Myocyte (in vitro differentiated cells): ENCODE measurements at regions not wholly inside any gene's neighbourhood (a gene's known extent, or its start where the extent isn't known, plus 50 kb on each side); places are given as distances from the start of the nearest gene placed in this dataset.

Experiments used
- DNase-seq: peaks from one replicate; pipeline ENCODE4 v3.0.0-alpha.2; 2012; ENCODE audit warnings: low read depth

DNA sequence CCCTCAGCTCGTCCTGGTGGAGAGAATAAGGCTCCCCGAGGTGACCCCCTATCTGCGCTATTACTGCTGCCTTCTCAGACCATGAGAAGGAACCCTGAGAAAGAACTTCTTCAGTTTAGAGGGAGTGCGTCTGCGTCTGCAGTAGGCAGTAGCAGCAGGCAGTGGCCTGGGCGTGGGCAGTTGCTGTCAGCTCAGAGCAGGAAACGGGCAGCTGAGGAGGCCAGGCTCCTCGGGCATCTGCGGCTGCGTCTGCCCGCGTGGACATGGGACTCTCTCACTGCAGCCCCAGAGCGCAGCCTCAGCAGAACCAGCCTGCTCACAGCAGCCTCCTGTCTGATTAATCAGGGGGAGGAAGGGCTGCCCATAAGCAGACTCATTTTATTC, 49.8 kb upstream of the FCN1 start:
- DNase-seq: peak; percentile 19

DNA sequence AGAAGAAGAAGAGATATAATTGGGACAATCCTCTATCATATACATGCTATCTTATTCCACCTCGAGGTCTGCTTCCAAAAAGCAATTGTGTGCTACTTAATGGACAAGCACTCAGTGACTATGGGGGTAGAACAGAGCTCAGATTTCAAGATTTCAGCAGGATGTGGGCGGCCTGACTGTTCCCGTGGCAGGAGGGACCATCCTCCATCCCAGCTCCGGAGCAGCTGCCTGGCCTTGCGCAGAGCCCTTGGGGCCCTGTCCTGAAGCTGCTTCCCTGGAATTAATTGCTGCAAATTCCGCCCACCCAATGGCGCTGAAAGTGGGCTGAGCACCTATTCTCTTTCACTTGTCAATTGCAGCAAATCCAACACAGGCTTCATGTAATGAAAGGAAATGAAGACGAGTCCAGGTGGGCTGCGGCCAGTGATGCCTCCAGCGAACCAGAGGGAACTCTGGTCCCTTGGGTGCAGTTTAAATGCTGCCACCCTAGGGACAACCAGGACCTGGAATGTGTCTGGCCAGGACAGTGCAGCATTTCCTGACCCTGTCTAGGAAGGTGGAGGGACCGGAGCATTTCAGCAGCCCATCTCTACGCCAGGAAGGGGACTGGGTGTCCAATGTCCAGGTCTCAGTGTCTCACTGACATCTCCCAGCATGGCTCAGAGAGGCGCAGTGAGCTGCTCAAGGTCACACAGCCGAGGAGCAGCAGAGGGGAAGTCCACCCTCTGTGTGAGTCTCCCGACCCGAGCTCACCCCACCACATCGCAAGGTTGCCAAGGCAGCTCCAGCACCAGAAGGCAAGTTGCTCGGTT, 50.5 kb upstream of the FCN1 start:
- peak; percentile 20 for DNase-seq

DNA sequence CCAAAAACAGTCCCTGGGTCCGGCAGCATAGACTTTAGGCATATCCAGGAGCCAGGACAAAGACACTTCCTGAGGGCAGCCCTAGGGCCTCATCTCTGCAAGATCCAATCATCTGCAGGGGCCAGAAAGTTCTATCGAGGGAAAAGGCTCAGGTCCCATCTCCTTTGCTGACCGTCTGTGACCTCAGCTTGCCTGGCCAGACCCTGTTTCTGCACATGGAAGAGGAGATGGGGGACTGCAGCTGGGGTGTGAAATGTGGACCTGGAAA, 51.0 kb upstream of the FCN1 start:
- no peak for DNase-seq

DNA sequence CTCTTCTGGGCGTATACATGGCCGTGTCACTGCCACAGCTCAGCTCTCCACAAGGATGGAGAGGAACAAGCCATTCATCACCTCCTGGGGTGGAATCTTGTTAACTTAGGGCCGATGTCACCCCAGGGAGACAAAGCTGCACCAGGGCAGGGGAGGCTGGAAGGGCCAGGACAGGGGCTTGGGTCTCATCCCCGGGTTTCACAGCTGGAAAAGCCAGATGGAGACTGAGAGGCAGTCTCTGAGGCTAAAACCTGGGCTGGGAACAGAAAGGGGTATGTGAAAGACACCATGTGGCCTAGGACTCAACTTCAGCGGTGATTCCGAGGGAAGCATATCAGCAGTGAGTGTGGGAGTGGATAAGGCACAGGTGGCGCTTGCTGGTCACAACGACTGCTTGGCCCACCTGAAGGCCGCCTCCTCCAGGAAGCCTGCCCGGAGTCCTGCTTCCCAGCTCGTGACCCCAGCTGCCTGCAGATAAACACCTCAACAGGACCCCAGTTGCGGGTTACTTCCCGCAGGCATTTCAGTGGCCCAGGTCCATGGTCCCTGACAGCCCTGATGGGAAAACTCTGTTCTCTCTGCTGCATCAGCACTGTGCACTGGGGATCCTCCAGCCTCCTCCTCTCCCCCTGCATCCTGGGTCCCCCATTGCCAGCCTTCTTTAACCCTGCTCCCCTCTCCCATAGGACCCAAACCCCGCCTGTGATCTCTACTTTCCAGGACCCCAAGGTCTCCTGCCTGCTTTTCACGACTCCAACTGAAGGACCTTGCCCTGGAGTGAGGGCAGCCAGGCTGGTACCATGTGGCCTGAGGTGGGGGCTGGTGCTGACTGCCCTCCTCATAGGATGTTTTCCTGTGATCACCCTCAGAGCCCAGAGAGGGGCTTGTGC, 51.7 kb upstream of the FCN1 start:
- DNase-seq: no peak

DNA sequence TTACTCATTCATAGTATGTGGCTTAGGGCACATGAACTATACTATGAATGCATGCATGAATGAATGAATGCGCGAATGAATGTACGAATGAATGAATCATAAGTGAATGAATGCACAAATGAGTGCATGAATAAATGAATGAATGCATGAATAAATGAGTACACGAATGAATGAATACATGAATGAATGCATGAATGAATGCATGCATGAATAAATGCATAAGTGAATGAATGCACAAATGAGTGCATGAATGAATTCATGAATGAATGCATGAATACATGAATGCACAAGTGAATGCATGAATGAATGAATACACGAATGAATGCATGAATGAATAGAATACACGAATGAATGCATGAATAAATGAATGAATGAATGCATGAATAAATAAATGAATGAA, 52.5 kb upstream of the FCN1 start:
- DNase-seq: no peak

DNA sequence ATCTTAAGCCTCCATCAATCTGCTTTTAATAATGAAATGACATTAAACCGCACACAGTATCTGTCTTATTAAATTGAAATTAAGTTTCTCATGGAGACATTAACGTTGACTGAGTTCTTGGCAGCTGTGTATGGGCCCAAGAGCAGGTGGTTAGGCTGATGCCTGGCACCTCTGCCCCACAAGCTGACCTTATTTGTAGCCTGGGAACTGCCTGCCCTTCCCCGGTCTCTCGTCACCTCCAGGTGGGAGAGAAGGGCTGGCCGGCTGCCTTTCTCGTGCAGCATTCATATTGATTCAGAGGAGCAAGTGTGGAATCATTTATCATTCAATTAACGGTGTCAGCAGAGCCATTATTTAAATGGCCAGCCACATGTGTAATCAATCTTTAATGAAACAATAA, 53.0 kb upstream of the FCN1 start:
- no peak for DNase-seq

DNA sequence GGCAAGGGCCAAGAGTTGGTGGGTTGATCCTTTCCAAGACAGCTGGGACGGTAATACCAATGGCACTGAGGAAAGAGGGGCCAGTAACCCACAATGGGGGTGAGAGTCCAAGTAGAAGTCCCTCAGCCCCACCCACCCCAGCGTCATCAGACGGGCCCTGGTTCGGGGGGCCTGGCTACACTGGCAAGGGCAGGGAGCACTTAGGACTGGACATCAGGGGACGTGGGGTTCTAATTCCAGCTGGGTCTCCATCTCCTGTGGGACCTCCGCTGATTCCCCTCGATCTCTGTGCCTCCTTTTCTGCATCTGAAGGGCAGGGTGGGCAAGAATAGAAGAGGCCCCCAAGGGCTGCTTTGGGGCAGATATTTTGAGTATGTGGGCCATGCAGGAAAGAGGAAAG, 53.5 kb upstream of the FCN1 start:
- no peak for DNase-seq

DNA sequence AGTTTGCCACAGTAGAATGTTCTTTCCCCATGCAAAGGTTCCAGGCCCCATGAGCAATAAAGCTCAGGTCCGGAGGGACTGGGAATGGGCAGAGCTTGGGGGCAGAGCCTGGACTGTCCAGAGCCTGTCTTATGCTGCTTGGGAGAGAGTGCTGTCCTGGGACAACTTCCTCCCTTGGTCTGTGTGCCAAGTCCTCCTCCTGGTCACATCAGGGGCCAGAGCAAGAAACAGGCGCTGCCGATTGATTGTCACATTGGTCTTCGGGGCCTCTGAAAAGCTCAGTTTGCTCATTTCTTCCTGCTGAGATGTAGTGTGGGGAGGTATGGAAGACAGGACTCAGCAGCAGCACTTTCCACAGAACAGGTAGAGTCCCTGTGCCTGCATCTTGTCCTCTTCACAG, 54.0 kb upstream of the FCN1 start:
- no peak for DNase-seq

DNA sequence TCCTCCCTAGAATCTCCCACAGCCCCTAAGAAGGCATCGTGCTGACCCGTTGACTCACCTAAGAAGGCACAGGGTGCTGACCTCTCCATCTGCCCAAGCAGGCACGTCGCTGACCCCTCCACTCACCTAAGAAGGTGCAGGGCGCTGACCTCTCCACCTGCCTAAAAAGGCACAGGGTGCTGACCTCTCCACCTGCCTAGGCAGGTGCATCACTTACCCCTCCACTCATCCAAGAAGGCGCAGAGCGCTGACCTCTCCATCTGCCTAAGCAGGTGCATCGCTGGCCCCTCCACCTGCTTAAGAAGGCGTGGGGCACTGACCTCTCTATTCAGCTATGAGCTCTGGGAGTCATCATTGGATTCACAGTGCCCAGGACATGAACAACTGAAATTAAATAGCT, 54.4 kb upstream of the FCN1 start:
- DNase-seq: no peak

DNA sequence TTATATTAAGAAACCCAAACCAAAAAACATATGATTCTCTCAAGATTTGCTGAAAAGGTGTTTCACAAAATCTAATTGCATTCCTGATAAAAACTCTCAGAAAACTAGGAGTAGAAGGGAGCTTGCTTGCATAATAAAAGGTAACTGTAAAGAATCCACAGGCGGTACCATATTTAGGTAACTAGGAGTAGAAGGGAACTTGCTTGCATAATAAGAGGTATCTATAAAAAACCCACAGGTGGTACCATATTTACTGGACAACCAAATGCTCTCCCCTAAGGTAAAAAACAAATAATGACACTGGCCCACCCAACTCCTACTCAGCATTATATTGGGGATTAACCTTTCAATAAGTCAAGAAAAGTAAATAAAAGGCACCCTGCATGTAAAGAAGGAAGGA, 57.5 kb upstream of the FCN1 start:
- no peak for DNase-seq

DNA sequence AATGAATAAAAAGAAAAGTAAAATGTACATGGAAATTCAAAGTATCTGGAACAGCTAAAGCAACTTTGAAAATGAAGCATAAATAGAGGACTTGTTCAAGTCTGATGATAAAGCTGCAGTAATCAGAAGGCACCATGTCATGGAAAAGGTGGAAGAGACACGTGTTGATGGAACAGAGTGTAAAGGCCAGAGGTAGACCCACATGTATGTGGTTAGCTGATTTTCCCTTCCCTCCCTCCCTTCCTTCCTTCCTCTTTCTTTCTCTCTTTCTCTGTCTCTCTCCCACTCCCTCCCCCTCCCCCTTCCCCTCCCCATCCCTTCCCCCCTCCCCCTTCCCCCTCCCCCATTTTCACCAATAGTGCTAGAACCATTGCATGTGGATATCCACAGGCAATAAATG, 58.7 kb upstream of the FCN1 start:
- DNase-seq: no peak

DNA sequence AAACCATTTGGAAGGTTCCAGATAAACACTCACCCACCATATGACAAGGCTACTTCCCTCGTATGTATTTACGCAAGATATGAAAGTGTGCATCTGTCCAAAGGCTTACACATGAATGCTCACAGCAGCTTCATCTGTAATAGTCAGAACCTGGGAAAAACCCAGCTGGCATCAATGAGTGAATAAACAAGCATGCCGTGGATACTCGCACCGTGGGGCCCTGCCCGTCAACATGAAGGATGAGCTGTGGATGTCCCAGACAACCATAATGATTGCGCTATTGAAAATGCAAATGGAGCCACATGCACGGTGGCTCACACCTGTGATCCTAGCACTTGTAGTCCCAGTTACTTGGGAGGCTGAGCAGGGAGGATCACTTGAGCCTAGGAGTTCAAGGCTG, 60.6 kb upstream of the FCN1 start:
- DNase-seq: no peak

DNA sequence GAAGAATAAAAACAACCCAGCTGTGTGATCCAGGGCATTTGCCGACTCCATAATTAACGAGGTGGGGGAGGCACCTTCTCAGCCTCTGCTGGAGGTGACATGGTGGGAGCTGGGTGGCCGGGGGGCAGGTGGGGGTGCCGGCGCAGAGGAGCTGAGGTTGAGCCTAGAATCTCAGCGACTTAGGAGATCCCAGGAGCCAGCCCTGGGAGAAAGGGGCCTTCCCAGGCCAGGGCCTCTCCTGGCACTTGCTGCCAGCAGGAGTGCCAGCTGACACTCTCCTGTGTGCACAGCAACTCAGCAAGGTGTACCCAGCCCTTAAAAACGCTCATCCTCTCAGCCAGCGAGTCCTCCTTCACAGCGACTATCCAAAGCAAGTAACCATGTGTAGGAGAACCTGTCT, 62.8 kb upstream of the FCN1 start:
- no peak for DNase-seq

DNA sequence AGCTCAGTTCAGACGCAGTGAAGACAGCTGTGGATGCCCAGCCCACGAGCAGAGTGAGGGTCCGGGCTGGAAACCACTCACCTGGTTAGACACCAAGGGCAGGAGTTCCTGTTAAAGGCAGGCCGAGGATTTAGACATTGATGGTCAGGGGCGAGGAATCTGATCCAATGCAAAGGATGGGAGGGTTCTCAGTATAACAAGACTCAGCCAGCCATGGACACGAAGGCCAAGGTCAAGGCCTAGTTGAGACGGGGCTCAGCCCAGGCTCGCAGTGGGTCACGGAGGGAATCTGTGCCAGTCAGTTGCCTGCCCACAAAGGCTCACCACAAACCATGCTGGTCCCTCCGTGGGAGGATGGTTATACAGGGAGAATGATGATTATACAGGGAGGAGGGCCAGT, 63.3 kb upstream of the FCN1 start:
- no peak for DNase-seq

DNA sequence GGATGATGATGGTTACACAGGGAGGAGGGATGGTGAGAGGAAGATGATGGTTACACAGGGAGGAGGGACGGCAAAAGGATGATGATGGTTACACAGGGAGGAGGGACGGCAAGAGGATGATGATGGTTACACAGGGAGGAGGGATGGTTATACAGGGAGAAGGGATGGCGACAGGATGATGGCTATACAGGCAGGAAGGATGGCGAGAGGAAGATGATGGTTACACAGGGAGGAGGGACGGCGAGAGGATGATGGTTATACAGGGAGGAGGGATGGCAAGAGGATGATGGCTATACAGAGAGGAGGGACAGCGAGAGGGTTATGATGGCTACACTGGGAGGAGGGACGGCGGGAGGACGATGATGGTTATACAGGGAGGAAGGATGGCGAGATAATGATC, 64.1 kb upstream of the FCN1 start:
- DNase-seq: no peak

DNA sequence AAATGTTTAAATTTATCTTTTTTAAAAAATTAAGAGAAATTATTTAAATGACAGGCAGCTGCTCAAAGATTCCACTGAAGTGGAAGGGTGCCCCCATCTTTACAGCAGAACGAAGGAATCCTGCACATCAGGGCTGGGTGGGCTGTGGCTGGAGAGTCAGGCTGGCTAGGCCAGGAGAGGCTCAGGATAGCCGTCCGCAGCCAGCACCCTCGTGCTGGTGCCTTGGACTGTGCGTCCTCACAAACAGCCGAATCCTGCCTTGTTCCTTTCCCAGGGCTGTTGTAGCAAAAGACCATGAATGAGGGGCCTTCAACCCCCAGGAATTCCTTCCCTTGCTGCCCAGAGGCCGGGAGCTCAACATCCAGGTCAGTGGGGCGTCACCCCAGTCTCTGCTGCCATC, 64.6 kb upstream of the FCN1 start:
- no peak for DNase-seq

DNA sequence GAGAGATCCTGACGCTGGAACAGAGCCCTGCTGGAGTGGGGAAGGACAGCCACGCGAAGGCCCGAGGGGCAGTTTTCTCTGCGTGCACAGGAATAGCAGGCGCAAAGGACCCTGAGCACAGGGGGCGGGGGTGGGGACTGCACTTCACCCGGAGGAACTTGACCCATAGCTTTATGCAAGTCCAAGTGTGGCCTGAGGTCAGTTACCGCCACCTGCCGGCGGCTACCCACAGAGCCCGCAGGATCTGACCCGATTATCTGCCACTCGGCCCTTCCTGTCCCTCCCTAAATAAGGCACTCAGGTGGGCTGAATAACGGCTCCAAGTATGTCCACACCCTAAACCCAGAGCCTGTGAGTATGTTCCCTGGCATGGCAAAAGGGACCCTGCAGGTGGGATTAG, 65.4 kb upstream of the FCN1 start:
- DNase-seq: no peak

DNA sequence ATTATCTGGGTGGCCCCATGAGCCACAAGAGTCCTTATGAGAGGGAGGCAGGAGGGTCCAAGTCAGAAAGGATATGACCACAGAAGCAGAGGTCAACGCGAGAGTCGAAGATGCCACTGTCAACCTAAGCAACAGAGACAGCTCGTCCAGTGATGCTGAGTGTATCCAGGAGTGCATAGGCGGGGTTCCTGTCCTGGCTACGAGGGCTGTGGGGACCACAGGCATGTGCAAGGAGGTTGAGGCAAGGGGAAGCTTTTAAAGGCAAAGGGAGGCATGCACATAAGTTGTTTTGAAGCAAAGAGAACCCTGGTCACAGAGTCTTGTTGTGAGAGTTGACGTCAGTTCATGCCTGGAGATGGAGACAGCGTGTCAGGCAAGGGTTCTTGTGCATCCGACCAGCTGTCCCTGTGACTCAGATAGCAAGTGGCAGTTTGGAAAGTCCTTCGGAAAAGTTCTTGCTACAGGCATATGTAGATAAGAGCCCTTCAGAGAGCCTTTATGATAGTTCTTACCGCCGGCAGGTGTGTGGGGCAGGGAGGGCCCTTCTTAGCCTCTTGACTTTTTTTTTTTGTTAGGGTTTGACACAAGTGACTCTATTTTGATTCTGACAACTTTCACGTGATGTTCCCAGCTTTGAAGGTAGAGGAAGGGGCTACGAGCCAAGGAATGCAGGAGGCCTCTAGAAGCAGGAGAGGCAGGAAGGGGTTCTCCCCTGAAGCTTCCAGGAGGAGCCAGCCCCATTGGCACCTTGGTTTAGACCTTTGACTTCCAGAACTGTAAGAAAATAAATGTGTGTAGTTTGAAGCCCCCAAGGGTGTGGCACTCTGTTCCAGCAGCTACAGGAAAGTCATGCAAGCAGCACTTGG, 66.0 kb upstream of the FCN1 start:
- DNase-seq: peak; percentile 30

DNA sequence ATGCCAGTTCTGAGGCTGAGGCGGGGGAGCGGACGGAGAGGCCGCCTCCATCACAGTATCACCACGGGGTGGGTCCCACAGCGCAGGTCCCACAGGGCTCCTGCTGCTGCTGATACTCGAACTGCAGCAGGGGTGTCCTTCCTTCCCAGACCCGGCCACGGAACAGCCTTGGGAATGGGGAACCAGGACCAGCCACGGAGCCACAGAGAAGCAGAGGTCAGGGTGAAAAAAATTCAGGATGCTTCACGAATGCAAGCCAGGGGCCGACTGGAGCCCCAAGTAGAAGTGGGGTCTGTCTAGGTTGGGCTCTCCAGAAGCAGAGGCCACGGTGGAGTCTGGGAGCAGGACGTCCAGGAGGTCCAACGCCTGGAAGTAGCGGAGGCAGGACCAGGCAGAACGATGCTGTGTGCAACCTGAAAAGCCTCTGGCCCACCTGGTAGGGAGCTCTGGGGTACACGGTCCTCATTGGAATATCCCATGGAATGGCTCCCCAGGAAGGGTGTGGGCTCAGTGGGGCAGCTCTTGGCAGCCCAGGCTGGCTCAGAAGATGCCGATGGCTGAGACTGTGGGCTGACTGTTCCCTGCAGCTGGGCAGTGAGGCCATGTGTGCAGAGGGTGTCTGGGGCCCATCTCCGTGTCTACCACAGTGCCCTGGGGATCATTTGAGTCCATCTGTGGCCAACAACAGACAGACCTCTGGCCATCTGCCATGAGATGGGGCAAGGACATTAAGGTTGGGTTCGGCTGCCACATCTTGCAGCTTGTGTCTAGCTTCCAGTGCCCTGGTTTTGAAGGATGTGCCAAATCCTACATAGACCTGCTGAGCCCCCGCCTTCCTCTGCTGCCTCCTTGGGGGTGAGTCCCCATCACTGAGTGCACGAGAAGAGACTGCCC, 66.9 kb upstream of the FCN1 start:
- DNase-seq: no peak

DNA sequence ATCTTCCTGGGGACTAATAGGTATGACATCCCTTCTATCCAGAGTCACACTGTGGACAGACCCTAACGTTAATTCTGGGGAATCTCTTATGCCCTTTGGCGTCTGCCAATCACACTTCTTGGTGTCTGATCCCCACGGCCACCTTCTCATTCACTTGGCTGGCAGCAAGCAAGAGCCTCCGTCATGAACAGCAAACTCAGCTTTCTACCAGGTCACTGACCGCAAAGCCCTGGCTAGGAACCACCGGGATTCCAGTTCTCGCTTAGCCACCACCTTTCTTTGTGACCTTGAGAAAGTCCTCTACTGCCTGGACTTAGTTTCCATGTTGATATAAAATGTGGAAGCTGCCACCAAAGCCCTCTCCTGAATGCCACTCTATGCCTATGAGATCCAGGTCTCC, 67.7 kb upstream of the FCN1 start:
- DNase-seq: no peak

DNA sequence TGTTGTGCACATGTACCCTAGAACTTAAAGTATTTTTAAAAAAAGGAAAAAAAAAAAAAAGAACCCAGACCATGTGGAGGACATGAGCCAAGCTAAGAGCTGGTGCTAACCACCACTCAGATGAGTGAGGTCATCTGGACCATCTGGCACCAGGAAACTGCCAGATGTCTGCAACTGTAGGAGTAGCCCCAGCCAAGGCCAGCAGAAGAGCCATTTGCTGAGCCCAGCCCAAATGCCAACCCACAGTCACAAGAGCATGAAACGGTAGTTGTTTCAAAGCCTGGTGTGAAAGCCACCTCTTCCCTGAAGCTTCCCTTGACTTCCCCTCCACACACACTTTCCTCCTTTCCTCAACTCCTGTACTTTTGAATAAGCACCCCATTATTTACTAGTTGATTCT, 69.2 kb upstream of the FCN1 start:
- no peak for DNase-seq
